Activated CD4-positive, alpha-beta memory T cell treated with anti-CD3 and anti-CD28 coated beads for 36 hours (primary cell): ENCODE measurements at regions not wholly inside any gene's neighbourhood (a gene's known extent, or its start where the extent isn't known, plus 50 kb on each side); places are given as distances from the start of the nearest gene placed in this dataset.

ENCODE experiments used
- CTCF ChIA-PET: fragments of 350-600 bp; sonication (Branson Sonifier 250); formaldehyde crosslinking; loops from one replicate; lab custom pipeline; 2021; ENCODE audit warnings: antibody characterized with exemption, inconsistent platforms; lab: Charles Lee
- POLR2A ChIA-PET: fragments of 350-600 bp; sonication (Branson Sonifier 250); formaldehyde crosslinking; loops from one replicate; lab custom pipeline; 2021; ENCODE audit warnings: antibody characterized with exemption; lab: Charles Lee
- DNase-seq: peaks from one replicate; pipeline ENCODE4 v3.0.0-alpha.2; 2020
- H3K27ac Mint-ChIP-seq: one replicate; pipeline ENCODE4 v1.8.0; 2021; ENCODE audit warnings: mixed read lengths
- H3K27me3 Mint-ChIP-seq: one replicate; pipeline ENCODE4 v1.8.0; 2021; ENCODE audit warnings: mixed read lengths
- H3K36me3 Mint-ChIP-seq: one replicate; pipeline ENCODE4 v1.8.0; 2021; ENCODE audit warnings: mixed read lengths
- H3K4me1 Mint-ChIP-seq: one replicate; pipeline ENCODE4 v1.8.0; 2021; ENCODE audit warnings: low read depth, mixed read lengths
- H3K4me3 Mint-ChIP-seq: one replicate; pipeline ENCODE4 v1.8.0; 2021; ENCODE audit warnings: mild to moderate bottlenecking, mixed read lengths
- H3K9me3 Mint-ChIP-seq: one replicate; pipeline ENCODE4 v1.8.0; 2021; ENCODE audit warnings: mixed read lengths
- intact Hi-C: fragments of 100-400 bp; cut with micrococcal nuclease; formaldehyde crosslinking; loops from one replicate; pipeline ENCODE4 v1.15.1; 2023

GRCh38 chr9:99555792-99556191, 265.9 kb upstream of the NR4A3 start:
- intact Hi-C loops: no loop called here
- CTCF ChIA-PET: no interaction called here
- H3K9me3 Mint-ChIP-seq: peaks cover 17% of the 10 kb centered on the region

GRCh38 chr9:99556998-99557397, 264.7 kb upstream of the NR4A3 start:
- Mint-ChIP-seq H3K9me3 (peaks cover 12% of the 10 kb centered on the region), H3K27ac (no peak overlapping the region), H3K4me1 (no peaks in the 10 kb centered on the region), H3K27me3 (peaks cover 17% of the 10 kb centered on the region), H3K36me3 (peaks cover 1% of the 10 kb centered on the region), H3K4me3 (no peak overlapping the region)
- ChIA-PET POLR2A (no interaction called here), CTCF (no interaction called here)
- intact Hi-C loops: no loop called here
- no peak for DNase-seq

More at GRCh38 chr9:99555792-99556191, 265.9 kb upstream of the NR4A3 start:
- Mint-ChIP-seq H3K4me1 (no peaks in the 10 kb centered on the region), H3K27ac (no peak overlapping the region), H3K36me3 (peaks cover 1% of the 10 kb centered on the region), H3K27me3 (peaks cover 19% of the 10 kb centered on the region), H3K4me3 (no peak overlapping the region)
- DNase-seq: no peak
- POLR2A ChIA-PET: no interaction called here

- Mint-ChIP-seq H3K27ac (no peak overlapping the region), H3K4me1 (no peaks in the 10 kb centered on the region), H3K9me3 (peaks cover 7% of the 10 kb centered on the region), H3K27me3 (peaks cover 11% of the 10 kb centered on the region), H3K36me3 (peaks cover 1% of the 10 kb centered on the region), H3K4me3 (no peak overlapping the region)
- ChIA-PET POLR2A (no interaction called here), CTCF (no interaction called here)
- intact Hi-C loops: no loop called here
- no peak for DNase-seq
These were observed 263.9 kb upstream of the NR4A3 start for GRCh38 chr9:99557816-99558215.

GRCh38 chr9:99559776-99560175, 261.9 kb upstream of the NR4A3 start:
- Mint-ChIP-seq H3K27ac (no peak overlapping the region), H3K4me1 (no peaks in the 10 kb centered on the region), H3K36me3 (no peaks in the 10 kb centered on the region), H3K27me3 (peaks cover 2% of the 10 kb centered on the region), H3K9me3 (peaks cover 7% of the 10 kb centered on the region), H3K4me3 (no peak overlapping the region)
- CTCF ChIA-PET: no interaction called here
- intact Hi-C loops: no loop called here
- POLR2A ChIA-PET: no interaction called here
- no peak for DNase-seq

GRCh38 chr9:99560561-99560960, 261.1 kb upstream of the NR4A3 start:
- Mint-ChIP-seq H3K9me3 (peaks cover 7% of the 10 kb centered on the region), H3K4me3 (no peak overlapping the region), H3K27ac (no peak overlapping the region), H3K4me1 (no peaks in the 10 kb centered on the region), H3K27me3 (peaks cover 2% of the 10 kb centered on the region), H3K36me3 (no peaks in the 10 kb centered on the region)
- DNase-seq: no peak
- ChIA-PET POLR2A (no interaction called here), CTCF (no interaction called here)
- intact Hi-C loops: no loop called here

GRCh38 chr9:99561509-99561917, 260.2 kb upstream of the NR4A3 start:
- Mint-ChIP-seq H3K4me3 (no peak overlapping the region), H3K27me3 (peaks cover 5% of the 10 kb centered on the region), H3K4me1 (no peaks in the 10 kb centered on the region), H3K9me3 (peaks cover 7% of the 10 kb centered on the region), H3K27ac (no peak overlapping the region), H3K36me3 (no peaks in the 10 kb centered on the region)
- DNase-seq: no peak
- POLR2A ChIA-PET: no interaction called here
- intact Hi-C loops: no loop called here
- CTCF ChIA-PET: no interaction called here

- ChIA-PET POLR2A (no interaction called here), CTCF (no interaction called here)
- no peak for DNase-seq
- Mint-ChIP-seq H3K9me3 (peaks cover 7% of the 10 kb centered on the region), H3K27ac (no peak overlapping the region), H3K4me1 (no peaks in the 10 kb centered on the region), H3K4me3 (no peak overlapping the region), H3K36me3 (no peaks in the 10 kb centered on the region), H3K27me3 (peaks cover 5% of the 10 kb centered on the region)
- intact Hi-C loops: no loop called here
These were observed 259.6 kb upstream of the NR4A3 start for GRCh38 chr9:99561961-99562565.

GRCh38 chr9:99563364-99563763, 258.3 kb upstream of the NR4A3 start:
- intact Hi-C loops: no loop called here
- H3K4me1 Mint-ChIP-seq: no peaks in the 10 kb centered on the region
- ChIA-PET CTCF (no interaction called here), POLR2A (no interaction called here)
- H3K4me3 Mint-ChIP-seq: no peak overlapping the region
- H3K9me3 Mint-ChIP-seq: no peaks in the 10 kb centered on the region
- peaks cover 8% of the 10 kb centered on the region for H3K27me3 Mint-ChIP-seq
- no peak overlapping the region for H3K27ac Mint-ChIP-seq
- no peaks in the 10 kb centered on the region for H3K36me3 Mint-ChIP-seq
- no peak for DNase-seq

GRCh38 chr9:99565203-99565602, 256.5 kb upstream of the NR4A3 start:
- CTCF ChIA-PET: no interaction called here
- Mint-ChIP-seq H3K9me3 (no peaks in the 10 kb centered on the region), H3K27ac (no peak overlapping the region)

GRCh38 chr9:99567436-99567835, 254.2 kb upstream of the NR4A3 start:
- H3K27me3 Mint-ChIP-seq: peaks cover 9% of the 10 kb centered on the region
- no peak overlapping the region for H3K27ac Mint-ChIP-seq
- POLR2A ChIA-PET: interaction anchor here (0.7 kb wide), 1 partner anchor 318 kb away, joined by 3 read pairs; no protein-coding TSS in a partner anchor
- DNase-seq: no peak
- intact Hi-C loops: no loop called here
- H3K9me3 Mint-ChIP-seq: no peaks in the 10 kb centered on the region
- CTCF ChIA-PET: no interaction called here
- no peaks in the 10 kb centered on the region for H3K4me1 Mint-ChIP-seq
- H3K4me3 Mint-ChIP-seq: no peak overlapping the region
- H3K36me3 Mint-ChIP-seq: no peaks in the 10 kb centered on the region

More at GRCh38 chr9:99565203-99565602, 256.5 kb upstream of the NR4A3 start:
- no peak overlapping the region for H3K4me3 Mint-ChIP-seq
- DNase-seq: no peak
- H3K36me3 Mint-ChIP-seq: no peaks in the 10 kb centered on the region
- POLR2A ChIA-PET: no interaction called here
- H3K27me3 Mint-ChIP-seq: peaks cover 8% of the 10 kb centered on the region
- H3K4me1 Mint-ChIP-seq: no peaks in the 10 kb centered on the region
- intact Hi-C loops: no loop called here

GRCh38 chr9:99569840-99570239, 251.8 kb upstream of the NR4A3 start:
- Mint-ChIP-seq H3K27me3 (peaks cover 8% of the 10 kb centered on the region), H3K36me3 (no peaks in the 10 kb centered on the region), H3K9me3 (no peaks in the 10 kb centered on the region), H3K27ac (no peak overlapping the region), H3K4me1 (no peaks in the 10 kb centered on the region), H3K4me3 (no peak overlapping the region)
- no peak for DNase-seq
- intact Hi-C loops: no loop called here
- POLR2A ChIA-PET: no interaction called here
- CTCF ChIA-PET: no interaction called here

- no peak for DNase-seq
- Mint-ChIP-seq H3K36me3 (no peaks in the 10 kb centered on the region), H3K4me1 (no peaks in the 10 kb centered on the region), H3K9me3 (no peaks in the 10 kb centered on the region), H3K4me3 (no peak overlapping the region), H3K27me3 (peaks cover 3% of the 10 kb centered on the region), H3K27ac (no peak overlapping the region)
- ChIA-PET CTCF (no interaction called here), POLR2A (no interaction called here)
- intact Hi-C loops: no loop called here
These were observed 249.1 kb upstream of the NR4A3 start for GRCh38 chr9:99572567-99572966.

- no peak for DNase-seq
- Mint-ChIP-seq H3K27me3 (peaks cover 2% of the 10 kb centered on the region), H3K27ac (no peak overlapping the region), H3K36me3 (no peaks in the 10 kb centered on the region), H3K4me3 (no peak overlapping the region), H3K9me3 (no peaks in the 10 kb centered on the region), H3K4me1 (no peaks in the 10 kb centered on the region)
- ChIA-PET POLR2A (no interaction called here), CTCF (no interaction called here)
- intact Hi-C loops: no loop called here
These were observed 248.6 kb upstream of the NR4A3 start for GRCh38 chr9:99573085-99573484.
